ENCODE measurements at regions not wholly inside any gene's neighbourhood (a gene's known extent, or its start where the extent isn't known, plus 50 kb on each side); places are given as distances from the start of the nearest gene placed in this dataset.

- TF ChIP-seq POLR2A (IDR thresholded peaks at IDR 0.05; ENCODE audit: low read depth, low read length) (no peak), CTCF (IDR thresholded peaks at IDR 0.05; ENCODE audit: extremely low read depth in 1 of 2, insufficient read depth in 1 of 2, low read depth in 1 of 2, low read length in 2 of 2) (no peak), MYC (IDR thresholded peaks at IDR 0.05; ENCODE audit: low read depth, low read length) (no peak), POLR2AphosphoS5 (IDR thresholded peaks at IDR 0.05; ENCODE audit: insufficient read depth, low read depth, low read length) (no peak)
Measured at GRCh38 chr4:165760182-165760581, 112.9 kb upstream of the TLL1 start.
